ENCODE measurements at regions not wholly inside any gene's neighbourhood (a gene's known extent, or its start where the extent isn't known, plus 50 kb on each side); places are given as distances from the start of the nearest gene placed in this dataset.
"Not testable (repeated sequence)": the region's sequence is repeated elsewhere in the genome, so short reads cannot be mapped to it uniquely, and the experiment has no call there.

DNA sequence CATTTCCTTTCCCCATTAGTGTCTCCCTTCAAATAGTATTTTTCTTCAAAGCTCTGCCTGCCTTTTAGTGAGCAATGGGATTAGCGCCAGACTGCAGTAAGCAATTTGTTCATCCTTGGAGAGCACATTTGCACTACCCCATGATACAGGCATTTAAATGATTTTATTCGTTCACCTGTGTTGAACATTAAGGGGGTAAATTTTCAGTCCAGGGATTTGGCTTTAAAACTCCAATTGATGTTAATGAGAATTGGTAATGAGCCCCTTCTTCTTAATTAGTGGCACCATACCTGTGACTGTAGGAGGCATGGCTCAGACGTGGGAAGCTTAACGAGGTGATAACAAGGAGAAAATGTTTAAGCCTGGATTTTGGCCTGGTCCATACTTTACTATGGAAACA is 161.4 kb upstream of the NANOGP8 start:
- no peaks in the 10 kb centered on the region for H3K79me2 ChIP-seq
- H3K9me3 ChIP-seq (ENCODE audit: control insufficient read depth, low read length): no peaks in the 10 kb centered on the region
- no peak overlapping the region for H2AFZ ChIP-seq
- H3K27ac ChIP-seq: no peak overlapping the region
- no peaks in the 10 kb centered on the region for H3K27me3 ChIP-seq (ENCODE audit: control insufficient read depth, insufficient read depth, low read length)
- H3K36me3 ChIP-seq (ENCODE audit: control insufficient read depth, insufficient read depth, low read length): no peaks in the 10 kb centered on the region
- TF ChIP-seq, protein P1, sequence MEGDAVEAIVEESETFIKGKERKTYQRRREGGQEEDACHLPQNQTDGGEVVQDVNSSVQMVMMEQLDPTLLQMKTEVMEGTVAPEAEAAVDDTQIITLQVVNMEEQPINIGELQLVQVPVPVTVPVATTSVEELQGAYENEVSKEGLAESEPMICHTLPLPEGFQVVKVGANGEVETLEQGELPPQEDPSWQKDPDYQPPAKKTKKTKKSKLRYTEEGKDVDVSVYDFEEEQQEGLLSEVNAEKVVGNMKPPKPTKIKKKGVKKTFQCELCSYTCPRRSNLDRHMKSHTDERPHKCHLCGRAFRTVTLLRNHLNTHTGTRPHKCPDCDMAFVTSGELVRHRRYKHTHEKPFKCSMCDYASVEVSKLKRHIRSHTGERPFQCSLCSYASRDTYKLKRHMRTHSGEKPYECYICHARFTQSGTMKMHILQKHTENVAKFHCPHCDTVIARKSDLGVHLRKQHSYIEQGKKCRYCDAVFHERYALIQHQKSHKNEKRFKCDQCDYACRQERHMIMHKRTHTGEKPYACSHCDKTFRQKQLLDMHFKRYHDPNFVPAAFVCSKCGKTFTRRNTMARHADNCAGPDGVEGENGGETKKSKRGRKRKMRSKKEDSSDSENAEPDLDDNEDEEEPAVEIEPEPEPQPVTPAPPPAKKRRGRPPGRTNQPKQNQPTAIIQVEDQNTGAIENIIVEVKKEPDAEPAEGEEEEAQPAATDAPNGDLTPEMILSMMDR (IDR thresholded peaks at IDR 0.05): no peak
- no peak overlapping the region for H3K4me2 ChIP-seq (ENCODE audit: low read length)
- no peak overlapping the region for H3K4me3 ChIP-seq (ENCODE audit: low read depth, low read length)
- H3K4me1 ChIP-seq: no peaks in the 10 kb centered on the region
- H3K9ac ChIP-seq: no peak overlapping the region

DNA sequence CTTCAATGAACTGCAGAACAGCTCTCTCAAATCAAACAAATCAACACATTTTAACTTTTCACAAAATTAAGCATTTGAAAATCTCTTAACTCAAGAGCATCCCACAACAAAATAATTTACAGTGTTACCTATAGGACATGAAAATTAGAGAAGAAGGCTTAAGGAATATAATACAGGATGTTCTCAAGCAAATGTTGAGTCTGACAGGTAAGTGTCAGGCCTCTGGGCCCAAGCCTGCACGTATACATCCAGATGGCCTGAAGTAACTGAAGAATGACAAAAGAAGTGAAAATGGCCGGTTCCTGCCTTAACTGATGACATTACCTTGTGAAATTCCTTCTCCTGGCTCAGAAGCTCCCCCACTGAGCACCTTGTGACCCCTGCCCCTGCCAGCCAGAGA is 160.6 kb upstream of the NANOGP8 start:
- H3K27ac ChIP-seq; H3K4me2 ChIP-seq (ENCODE audit: low read length); H3K9ac ChIP-seq; H2AFZ ChIP-seq; H3K9me3 ChIP-seq (ENCODE audit: control insufficient read depth, low read length); H3K79me2 ChIP-seq; H3K36me3 ChIP-seq (ENCODE audit: control insufficient read depth, insufficient read depth, low read length); H3K27me3 ChIP-seq (ENCODE audit: control insufficient read depth, insufficient read depth, low read length); H3K4me1 ChIP-seq; H3K4me3 ChIP-seq (ENCODE audit: low read depth, low read length): not testable (repeated sequence)

DNA sequence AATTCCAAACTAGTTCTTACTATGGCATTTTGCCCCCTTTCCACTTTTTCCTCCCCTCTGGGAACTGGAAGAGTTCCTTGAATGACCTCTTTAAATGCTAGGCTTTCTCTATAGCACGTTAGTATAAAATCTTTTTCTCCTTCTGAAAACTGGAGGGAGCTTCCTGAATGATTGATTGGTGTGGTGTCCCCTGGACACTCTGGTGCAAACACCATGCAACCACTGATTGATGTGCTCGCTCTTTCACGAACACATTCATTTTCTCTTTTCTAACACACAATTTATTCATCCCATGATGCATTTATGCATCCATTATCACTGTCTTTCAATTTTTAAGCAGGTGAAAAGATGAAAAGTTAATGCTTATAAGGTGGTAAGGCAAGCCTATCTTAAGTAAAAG is 159.1 kb upstream of the NANOGP8 start:
- Histone ChIP-seq H3K27ac (no peak overlapping the region), H2AFZ (no peak overlapping the region), H3K9me3 (ENCODE audit: control insufficient read depth, low read length) (no peaks in the 10 kb centered on the region), H3K4me1 (no peaks in the 10 kb centered on the region), H3K27me3 (ENCODE audit: control insufficient read depth, insufficient read depth, low read length) (no peaks in the 10 kb centered on the region), H3K79me2 (no peaks in the 10 kb centered on the region), H3K9ac (no peak overlapping the region), H3K4me3 (ENCODE audit: low read depth, low read length) (no peak overlapping the region), H3K4me2 (ENCODE audit: low read length) (no peak overlapping the region), H3K36me3 (ENCODE audit: control insufficient read depth, insufficient read depth, low read length) (no peaks in the 10 kb centered on the region)
- TF ChIP-seq, protein P1 (IDR thresholded peaks at IDR 0.05): no peak

DNA sequence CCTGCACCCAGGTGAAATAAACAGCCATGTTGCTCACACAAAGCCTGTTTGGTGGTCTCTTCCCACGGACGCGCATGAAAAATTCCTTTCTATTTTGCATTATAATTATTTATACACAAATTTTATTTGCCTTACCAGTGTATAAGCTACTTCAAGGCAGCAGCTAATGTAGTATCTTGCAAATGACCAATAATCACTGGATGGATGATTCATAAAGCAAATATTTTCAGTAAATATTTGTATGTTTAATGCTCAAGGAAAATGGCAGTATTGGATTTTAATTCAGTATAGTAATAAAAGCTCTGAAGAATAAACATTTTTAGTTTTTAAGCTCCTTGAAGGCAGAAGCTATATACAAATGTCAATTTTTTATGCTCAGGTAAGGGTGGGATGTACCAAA is 158.7 kb upstream of the NANOGP8 start:
- no peaks in the 10 kb centered on the region for H3K27me3 ChIP-seq (ENCODE audit: control insufficient read depth, insufficient read depth, low read length)
- no peak overlapping the region for H3K9ac ChIP-seq
- no peak overlapping the region for H3K4me2 ChIP-seq (ENCODE audit: low read length)
- H3K9me3 ChIP-seq (ENCODE audit: control insufficient read depth, low read length): no peaks in the 10 kb centered on the region
- H3K4me3 ChIP-seq (ENCODE audit: low read depth, low read length): no peak overlapping the region
- no peak overlapping the region for H3K27ac ChIP-seq
- TF ChIP-seq, protein P1 (IDR thresholded peaks at IDR 0.05): no peak
- H3K36me3 ChIP-seq (ENCODE audit: control insufficient read depth, insufficient read depth, low read length): no peaks in the 10 kb centered on the region
- no peaks in the 10 kb centered on the region for H3K4me1 ChIP-seq
- H3K79me2 ChIP-seq: no peaks in the 10 kb centered on the region
- H2AFZ ChIP-seq: no peak overlapping the region

DNA sequence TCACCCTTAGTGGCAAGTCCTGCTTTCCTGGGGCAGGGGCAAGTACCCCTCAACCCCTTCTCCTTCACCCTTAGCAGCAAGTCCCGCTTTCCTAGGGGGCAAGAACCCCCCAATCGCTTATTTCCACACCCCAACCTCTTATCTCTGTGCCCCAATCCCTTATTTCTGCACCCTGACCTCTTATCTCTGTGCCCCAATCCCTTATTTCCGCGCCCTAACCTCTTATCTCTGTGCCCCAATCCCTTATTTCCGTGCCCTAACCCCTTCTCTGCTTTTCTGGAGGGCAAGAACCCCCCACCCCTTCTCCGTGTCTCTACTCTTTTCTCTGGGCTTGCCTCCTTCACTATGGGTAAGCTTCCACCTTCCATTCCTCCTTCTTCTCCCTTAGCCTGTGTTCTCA is 154.6 kb upstream of the NANOGP8 start:
- not testable (repeated sequence) for H3K79me2 ChIP-seq; H3K9me3 ChIP-seq (ENCODE audit: control insufficient read depth, low read length); H3K4me2 ChIP-seq (ENCODE audit: low read length); H2AFZ ChIP-seq; H3K9ac ChIP-seq; H3K36me3 ChIP-seq (ENCODE audit: control insufficient read depth, insufficient read depth, low read length); H3K4me3 ChIP-seq (ENCODE audit: low read depth, low read length); H3K27ac ChIP-seq; H3K27me3 ChIP-seq (ENCODE audit: control insufficient read depth, insufficient read depth, low read length); H3K4me1 ChIP-seq

DNA sequence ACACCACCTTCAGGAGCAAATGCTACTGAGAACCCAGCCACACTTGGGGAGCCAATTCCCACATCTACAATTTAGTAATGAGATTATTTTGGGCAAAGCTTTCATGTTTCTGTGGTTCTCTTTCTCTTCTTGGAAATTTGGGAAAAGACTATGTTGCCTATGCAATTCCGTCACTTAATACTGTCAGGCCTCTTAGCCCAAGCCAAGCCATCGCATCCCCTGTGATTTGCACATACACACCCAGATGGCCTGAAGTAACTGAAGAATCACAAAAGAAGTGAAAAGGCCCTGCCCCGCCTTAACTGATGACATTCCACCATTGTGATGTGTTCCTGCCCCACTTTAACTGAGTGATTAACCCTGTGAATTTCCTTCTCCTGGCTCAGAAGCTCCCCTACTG is 153.4 kb upstream of the NANOGP8 start:
- H3K4me1 ChIP-seq; H3K27ac ChIP-seq; H2AFZ ChIP-seq; H3K36me3 ChIP-seq (ENCODE audit: control insufficient read depth, insufficient read depth, low read length); H3K4me2 ChIP-seq (ENCODE audit: low read length); H3K9ac ChIP-seq; H3K9me3 ChIP-seq (ENCODE audit: control insufficient read depth, low read length); H3K27me3 ChIP-seq (ENCODE audit: control insufficient read depth, insufficient read depth, low read length); H3K4me3 ChIP-seq (ENCODE audit: low read depth, low read length); H3K79me2 ChIP-seq: not testable (repeated sequence)
